IPS-NIHi11 (cell line): ENCODE measurements at regions not wholly inside any gene's neighbourhood (a gene's known extent, or its start where the extent isn't known, plus 50 kb on each side); places are given as distances from the start of the nearest gene placed in this dataset.
"Not testable (repeated sequence)": the region's sequence is repeated elsewhere in the genome, so short reads cannot be mapped to it uniquely, and the experiment has no call there.

Experiments
- DNase-seq: peaks from one replicate; pipeline ENCODE4 v3.0.0; 2012; ENCODE audit warnings: mixed read lengths, low spot score

DNA sequence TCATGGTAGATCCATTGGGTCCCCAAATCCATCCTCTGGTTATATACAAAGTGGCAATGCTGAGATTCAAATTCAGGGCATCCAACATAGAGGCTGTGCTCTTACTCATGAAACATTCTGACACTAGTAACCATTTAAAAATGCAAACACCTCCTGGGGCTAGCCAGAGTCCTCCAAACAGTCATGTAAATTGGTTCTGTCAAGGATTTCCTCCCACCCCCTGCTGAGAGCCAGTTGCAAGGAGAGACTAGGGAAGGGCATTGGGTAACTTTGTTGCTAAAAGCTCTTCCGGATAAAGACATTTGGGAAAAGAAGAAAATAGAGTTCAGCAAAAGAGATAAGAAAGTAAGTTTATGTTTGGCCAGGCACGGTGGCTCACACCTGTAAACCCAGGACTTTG lies 58.3 kb downstream of the ART5 start:
- not testable (repeated sequence) for DNase-seq

DNA sequence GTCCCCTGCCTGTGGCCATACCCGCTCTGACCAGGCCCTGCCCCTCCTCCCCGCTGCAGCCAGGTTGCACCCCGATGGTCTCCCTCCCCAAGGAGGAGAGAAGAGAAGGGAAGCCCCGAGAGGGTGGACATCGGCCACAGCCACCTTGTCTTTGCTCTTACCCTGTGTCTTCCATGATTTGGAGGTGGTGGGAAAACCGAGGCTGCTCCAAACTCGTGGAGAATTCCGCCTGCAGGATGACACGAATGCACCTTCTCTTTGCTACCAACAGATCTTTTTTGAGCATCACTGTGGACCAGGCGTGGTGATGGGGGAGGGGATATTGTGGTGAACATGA lies 60.4 kb downstream of the ART5 start:
- peak; percentile 75 for DNase-seq

DNA sequence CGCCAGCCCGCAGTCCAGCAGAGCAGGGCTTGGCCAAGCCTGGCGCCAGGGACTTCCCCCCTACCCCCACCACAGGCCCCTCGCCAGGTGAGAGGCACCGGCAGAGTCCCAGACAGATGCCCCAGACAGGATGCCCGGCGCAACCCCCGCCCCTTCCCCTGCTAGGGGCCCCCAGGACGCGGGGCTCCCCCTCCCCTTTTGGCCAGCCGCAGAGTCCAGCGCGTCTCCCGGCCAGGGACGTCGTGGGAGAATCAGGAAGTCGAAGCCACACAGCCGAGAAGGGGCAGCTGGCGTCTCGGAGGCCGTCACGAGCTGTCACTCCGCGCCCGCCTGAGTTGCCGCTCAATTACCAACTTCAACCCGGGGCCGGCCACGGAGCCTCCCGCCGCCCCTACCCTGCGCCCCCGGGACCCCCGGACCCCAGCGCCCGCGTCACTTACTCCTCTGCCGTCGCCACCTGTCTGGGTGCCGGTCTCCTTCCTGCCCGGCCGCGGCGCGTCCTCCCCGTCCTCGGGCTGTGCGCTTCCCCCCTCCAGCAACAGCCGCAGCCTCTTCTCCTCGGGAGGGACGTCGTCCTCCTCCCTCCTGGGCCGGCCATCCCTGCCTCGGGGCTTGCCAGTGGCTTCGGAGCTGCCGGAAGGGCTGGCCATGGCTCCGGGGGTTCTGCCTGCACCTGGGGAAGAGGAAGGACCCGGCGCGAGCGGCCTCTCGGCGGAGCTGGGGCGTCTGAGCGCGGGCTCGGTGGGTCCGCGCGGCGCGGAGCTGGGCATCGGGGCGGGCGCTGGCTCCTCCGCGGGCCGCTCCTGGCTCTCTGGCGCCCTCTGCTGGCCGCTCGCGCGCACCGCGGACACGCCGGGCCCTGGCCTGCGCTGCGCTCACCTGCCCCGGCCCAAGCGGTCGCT lies 61.1 kb downstream of the ART5 start:
- DNase-seq, result not testable (repeated sequence)

DNA sequence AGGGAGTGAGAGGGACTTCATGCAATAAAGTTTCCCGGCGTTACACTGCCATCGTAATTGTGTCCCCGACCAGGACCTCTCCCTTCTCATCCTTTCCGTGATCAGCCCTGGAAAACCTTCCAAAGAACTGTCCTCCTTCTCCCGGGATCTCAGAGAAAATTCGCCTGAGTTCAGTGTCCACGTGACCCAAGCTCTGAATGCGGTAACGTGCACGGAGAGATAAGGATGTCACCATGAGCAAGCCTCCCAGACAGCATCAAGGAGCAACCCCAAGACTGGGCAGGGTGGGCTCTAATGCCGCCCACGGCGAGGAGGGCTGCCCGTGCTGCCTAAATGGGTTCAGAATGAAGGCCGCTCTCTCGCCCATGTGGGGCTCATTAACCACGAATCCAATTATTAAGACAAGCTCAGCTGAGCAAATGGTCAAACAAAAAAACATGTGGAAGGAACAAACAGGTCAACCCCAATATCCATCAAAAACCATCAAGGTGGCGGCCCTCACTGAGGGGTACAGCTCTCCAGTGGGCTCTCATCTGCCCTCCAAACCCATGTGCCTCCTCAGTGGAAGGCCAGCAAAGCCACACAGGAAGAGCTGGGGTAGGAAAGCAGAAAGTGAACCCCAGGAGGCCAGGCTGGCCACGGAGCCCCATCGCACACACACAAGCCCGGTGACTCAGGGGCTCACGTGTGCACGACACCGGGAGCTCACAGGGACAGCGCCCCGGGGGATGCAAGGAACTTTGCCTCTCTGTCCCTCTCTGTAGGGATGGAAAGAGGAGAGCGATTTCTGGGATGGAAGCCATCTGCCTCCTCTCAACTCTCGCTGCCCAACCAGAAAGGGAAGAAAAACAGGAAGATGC lies 62.0 kb downstream of the ART5 start:
- not testable (repeated sequence) for DNase-seq

DNA sequence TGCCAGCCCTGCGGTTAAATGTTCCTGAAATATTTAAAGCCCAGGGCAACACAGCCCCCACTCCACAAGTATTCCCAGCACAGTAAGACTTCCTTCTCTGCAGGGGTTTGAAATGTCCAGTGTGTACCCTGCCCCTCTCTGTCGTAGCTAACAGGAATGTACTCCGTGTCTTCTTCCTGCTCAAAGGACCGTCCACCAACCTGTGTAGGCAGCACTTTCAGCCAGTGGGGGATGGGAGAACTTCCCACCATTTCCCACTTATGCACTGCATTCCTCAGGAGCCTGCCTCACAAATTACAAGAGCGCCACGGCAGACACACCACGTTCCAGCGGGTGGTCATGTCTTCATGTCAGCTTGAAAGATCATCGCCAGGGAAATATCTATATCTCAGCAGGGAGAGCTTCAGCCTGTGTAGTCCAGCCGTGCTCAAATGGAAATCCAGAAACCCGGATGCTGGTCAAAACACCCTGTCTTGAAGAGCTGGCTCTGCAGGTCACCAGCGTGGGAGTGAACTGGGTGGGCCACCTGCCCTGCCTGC lies 65.7 kb downstream of the ART5 start:
- DNase-seq, result not testable (repeated sequence)

DNA sequence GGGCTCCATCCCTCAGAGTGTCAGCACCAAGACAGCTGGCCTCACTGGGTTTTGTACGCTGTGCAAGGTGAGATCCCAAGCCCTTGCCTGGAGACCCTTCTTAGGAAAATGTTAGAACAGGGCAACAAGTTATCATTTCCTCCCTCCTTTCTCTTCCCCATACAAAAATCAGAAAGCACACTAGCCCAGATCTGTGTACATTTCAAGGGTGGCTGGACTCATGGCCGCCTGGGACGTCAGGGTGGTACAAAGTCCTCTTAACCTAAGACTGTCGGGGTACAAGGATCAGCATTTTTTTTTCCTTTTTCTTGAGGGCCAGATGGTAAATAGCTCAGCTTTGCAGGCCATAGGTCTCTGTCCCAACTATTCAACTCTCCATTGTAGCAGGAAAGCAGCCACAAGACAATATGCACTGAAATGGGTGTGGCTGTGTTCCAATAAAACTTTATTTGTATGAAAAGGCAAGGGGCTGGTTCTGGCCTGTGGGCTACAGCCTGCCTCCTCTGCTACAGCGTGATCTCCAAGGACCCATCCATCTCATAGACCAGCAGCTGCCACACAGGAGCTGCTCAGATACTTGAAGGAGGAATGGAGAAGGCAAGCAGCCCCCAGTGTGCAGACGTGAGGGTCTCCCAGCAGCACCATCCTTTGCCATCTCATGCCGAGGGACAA lies 68.7 kb downstream of the ART5 start:
- not testable (repeated sequence) for DNase-seq

DNA sequence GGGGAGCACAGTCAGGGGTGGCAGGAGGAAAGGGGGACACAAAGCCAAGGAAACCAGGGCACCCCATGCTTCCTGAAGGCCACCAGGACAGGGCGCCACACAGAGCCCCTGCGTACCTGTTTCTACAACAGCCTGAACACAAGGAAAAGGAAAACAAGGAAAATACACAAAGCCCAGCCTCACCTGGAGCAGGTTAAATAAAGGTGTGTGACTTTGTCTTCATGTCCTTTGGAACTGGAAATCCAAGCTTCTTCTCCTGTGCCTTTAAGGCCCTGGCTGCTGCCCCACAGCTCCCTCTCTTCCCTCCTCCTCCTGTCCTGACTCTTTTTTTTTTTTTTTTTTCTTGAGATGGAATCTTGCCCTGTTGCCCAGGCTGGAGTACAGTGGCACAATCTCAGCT lies 70.0 kb downstream of the ART5 start:
- DNase-seq, result not testable (repeated sequence)

DNA sequence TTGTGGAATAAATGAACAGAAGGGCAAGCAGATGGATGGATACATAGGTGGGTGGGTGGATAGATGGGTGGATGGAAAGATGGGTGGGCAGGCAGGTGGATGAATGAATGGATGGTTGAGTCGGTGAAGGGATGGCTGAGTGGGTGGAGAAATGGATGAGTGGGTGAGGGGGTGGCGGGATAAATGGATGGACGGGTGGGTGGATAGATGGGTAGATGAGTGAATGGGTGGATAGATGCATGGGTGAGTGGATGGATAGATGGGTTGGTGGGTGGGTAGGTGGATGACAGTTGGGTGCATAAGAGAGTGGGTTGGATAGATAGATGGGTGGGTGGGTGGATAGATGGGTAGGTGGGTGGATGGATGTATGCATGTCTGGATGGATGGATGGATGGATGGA lies 76.0 kb downstream of the ART5 start:
- not testable (repeated sequence) for DNase-seq

DNA sequence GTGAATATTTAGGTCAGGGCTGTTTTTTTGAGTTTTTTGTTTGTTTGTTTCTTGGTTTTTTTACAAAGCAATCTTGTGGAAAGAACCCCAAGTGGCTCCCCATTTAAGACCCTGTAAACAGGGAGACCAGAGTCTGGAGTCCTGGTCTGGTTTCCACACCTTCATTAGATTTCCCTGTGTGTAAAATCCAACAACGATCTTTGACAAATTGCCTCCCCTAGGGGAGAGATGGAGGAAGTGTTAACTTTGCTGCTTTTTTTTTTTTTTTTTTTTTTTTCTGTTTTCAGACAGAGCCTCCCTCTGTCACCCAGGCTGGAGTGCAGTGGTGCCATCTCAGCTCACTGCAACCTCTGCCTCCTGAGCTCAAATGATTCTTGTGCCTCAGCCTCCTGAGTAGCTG lies 77.4 kb downstream of the ART5 start:
- DNase-seq, result peak; percentile 4

DNA sequence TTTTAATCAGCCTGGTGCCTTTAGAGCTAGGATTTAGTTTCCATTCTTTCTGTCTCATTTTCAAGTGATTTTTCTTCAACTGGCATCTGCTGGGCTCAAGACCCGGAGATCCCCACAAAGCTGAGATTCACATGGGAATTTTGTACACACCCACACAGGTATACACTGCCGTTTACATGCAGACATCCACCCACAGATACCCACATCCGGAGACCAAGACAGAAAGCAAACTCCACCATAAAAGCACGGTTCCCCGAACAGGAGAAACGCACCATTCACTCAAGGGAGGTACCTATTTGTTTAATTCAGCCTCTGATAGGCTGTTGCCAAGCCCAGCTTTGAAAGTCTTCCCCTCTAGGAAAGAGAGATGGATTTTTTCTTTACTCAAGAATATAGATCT lies 87.2 kb downstream of the ART5 start:
- not testable (repeated sequence) for DNase-seq

DNA sequence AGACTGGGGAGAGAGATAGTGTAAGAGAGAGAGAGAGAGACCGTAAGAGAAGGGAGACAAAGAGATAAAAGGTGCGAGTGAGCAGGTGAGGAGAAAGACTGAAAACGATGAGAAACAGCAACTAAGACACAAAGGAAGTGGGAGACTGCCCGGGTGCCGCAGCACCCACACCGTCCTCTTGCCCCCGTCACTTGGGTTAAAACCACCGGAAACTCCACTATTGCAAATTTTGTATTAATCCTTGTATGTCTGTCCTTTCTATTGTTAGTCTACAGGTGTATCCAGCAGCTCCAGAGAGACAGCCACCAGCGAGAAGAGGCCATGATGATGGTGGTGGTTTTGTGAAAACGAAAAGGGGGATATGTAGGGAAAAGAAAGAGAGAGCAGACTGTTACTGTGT lies 96.8 kb downstream of the ART5 start:
- not testable (repeated sequence) for DNase-seq

DNA sequence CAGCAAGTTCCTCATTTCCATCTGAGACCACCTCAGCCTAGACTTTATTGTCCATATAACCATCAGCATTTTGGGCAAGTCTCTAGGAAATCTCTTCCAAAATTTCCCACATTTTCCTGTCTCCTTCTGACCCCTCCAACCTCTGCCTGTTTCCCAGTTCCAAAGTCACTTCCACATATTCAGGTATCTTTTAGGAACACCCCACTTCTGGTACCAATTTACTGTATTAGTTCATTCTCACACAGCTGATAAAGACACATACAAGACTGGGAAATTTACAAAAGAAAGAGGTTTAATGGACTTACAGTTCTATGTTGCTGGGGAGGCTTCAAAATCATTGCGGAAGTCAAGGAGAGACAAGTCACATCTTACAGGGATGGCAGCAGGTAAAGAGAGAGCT lies 103.6 kb downstream of the ART5 start:
- DNase-seq, result not testable (repeated sequence)

DNA sequence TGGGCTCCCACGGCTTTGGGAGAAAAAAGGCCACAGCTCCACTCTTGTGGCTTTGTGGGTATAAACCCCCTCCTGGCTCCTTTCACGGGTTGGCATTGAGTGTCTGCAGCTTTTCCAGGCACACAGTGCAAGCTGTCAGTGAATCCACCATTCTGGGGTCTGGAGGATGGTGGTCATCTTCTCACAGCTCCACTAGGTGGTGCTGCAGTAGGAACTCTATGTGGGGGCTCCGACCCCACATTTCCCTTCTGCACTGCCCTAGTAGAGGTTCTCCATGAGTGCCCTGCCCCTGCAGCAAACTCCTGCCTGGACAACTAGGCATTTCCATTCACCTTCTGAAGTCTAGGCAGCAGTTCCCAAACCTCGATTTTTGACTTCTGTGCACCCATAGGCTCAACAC lies 104.5 kb downstream of the ART5 start:
- not testable (repeated sequence) for DNase-seq

DNA sequence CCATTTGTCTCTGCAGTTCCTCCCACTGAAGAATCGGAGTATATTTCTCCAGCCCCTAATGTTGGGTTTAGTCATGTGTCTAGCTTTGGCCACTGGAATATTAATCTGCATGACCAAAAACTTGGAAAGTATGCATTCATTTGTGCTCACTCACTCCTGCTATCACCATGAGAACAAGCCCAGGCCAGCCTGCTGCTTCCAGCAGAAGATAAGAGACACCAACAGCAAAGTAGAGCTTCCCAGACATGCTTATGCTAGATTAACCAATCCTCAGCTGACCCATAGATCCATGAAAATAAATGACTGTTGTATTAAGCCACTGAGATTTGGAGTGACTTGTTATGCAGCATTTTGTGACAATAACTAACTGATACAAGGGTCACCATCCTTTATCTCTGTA lies 108.8 kb downstream of the ART5 start:
- not testable (repeated sequence) for DNase-seq

DNA sequence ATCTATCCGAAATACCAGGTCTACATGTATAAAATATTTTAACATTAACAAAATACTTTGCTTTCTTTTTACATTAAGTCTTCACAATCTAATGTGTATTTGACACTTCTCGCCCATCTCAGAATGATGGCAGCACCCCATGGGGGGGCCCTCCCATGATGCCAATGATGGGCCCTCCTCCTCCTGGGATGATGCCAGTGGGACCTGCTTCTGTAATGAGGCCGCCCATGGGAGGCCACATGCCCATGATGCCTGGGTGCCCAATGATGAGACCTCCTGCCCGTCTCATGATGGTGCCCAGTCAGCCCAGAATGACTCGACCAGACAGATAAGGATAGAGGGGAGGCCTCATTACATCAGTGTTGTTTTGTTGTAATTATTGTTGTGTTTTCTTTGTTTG lies 110.5 kb downstream of the ART5 start:
- not testable (repeated sequence) for DNase-seq

DNA sequence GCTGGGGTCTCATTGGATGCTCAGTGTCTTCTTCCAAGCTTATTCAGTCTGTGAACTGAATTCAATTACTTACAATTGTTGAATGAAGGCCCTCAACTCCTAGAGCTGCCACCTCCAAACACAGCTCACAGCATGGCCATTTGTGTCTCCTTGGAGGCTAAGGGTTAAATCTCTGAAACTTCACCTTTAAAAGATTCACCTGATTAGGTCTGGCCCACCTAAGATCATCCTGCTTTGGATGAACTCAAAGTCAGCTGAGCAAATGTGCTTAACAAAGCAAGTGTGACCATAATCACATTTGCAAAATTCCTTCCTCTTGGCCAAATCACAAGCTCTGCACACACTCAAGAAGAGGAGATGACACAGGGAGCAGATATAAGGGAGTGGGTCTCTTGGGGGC lies 118.2 kb downstream of the ART5 start:
- DNase-seq, result not testable (repeated sequence)

DNA sequence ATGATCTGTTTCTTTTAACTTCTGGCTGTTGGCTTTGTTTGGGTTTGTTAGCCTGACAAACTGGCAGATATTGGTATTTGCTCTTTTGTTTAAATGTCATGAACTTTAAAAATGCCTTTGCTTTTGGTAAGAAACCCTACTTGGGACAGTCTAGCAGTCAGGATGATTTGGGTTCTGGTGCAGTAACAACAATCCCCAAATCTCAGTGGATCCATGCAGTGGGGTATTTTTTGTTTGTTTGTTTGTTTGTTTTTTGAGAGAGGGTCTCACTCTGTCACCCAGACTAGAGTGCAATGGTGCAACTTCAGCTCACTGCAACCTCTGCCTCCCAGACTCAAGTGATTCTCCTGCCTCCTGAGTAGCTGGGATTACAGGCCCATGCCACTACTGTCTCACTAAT lies 120.9 kb downstream of the ART5 start:
- DNase-seq, result not testable (repeated sequence)

DNA sequence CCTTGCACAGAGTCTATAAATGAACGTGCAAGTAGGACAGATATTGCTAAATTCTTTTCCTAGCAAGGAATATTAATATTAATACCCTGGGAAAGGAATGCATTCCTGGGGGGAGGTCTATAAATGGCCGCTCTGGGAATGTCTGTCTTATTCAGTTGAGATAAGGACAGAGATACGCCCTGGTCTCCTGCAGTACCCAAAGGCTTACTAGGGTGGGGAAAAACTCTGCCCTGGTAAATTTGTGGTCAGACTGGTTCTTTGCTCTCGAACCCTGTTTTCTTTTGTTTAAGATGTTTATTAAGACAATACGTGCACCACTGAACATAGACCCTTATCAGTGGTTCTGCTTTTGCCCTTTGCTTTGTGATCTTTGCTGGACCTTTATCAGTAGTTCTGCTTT lies 122.0 kb downstream of the ART5 start:
- not testable (repeated sequence) for DNase-seq

DNA sequence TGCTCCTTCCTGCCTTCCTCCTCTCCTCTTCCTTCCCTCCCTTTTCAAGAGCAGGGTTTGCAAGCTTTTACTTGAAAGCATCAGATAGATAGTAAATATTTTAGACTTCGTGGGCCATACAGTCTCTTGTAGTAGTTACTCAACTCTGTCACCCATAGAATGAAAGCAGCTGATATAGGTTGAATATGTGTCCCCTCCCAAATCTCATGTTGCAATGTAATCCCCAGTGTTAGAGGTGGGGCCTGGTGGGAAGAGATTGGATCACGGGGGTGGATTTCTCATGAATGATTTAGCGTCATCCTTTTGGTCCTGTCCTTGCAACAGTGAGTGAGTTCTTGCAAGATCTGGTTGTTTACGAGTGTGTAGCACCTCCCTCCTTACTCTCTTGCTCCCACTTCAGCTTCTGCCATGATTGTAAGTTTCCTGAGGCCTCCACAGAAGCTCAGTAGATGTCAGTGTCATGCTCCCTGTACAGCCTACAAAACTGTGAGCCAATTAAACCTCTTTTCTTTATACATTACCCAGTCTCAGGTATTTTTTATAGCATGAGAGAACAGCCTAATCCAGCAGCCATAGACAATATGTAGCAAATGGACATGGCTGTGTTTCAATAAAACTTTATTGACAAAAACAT lies 124.7 kb downstream of the ART5 start:
- DNase-seq, result not testable (repeated sequence)

DNA sequence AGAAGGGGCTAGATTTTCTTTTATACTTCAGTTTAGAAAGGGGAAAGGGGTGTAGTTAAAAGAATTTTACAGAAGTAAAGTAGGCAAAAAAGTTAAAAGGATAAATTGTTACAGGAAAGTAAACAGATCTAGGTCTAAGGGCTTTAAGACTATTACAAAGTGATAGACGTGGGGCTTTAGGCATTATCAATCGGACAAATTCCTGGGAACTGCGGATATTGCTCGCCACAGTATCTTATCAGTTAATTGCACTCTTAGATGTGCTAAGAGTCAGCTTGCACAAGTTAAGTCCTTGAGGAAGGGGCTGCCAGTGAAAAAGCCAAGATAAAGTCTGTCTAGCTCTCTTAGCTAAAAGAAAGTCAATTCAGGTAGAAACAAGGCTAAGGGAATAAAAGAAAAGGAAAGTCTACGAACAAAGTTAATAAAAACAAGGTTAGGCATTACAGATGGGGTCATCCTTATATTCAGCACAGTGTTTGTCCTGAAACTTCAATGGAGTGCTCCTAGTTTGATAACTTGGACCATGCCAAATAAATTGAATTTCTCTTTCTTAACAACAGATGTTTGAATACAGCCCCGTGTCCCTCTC lies 125.4 kb downstream of the ART5 start:
- not testable (repeated sequence) for DNase-seq
